Loucy (cell line): ENCODE measurements at regions not wholly inside any gene's neighbourhood (a gene's known extent, or its start where the extent isn't known, plus 50 kb on each side); places are given as distances from the start of the nearest gene placed in this dataset.

ENCODE experiments used
- EZH2phosphoT487 ChIP-seq: fragments of 200-600 bp; IDR thresholded peaks from 2 replicates; pipeline ENCODE4 v1.6.1; 2018; ENCODE audit warnings: antibody characterized with exemption, mild to moderate bottlenecking, moderate library complexity, borderline replicate concordance
- TF ChIP-seq, protein P1 (sequence below): fragments of 200-600 bp; sonication (generic); conservative IDR thresholded peaks from 2 replicates; pipeline ENCODE4 v1.5.1; 2014; ENCODE audit warnings: mild to moderate bottlenecking, antibody characterized with exemption, low read length

DNA sequence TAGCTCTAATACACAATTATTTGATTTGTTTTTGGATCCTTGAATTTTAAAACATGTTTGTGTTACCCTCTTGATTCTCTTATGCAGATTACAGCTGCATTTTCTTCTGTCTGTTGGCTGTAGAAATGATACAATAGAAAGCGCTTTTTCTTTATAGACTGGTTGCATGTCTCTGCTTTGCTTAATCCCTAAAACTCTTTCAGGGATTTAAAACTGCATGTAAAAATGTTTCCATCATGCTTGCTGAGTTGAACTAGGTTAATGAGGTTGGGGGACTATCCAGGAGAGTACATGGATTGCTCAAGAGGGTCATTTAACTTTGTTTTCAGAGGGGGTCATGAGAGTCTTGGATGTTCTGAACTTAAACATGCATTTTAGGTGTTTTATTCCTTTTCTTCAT lies 166.4 kb upstream of the IFNG-AS1 start:
- TF ChIP-seq, protein P1, sequence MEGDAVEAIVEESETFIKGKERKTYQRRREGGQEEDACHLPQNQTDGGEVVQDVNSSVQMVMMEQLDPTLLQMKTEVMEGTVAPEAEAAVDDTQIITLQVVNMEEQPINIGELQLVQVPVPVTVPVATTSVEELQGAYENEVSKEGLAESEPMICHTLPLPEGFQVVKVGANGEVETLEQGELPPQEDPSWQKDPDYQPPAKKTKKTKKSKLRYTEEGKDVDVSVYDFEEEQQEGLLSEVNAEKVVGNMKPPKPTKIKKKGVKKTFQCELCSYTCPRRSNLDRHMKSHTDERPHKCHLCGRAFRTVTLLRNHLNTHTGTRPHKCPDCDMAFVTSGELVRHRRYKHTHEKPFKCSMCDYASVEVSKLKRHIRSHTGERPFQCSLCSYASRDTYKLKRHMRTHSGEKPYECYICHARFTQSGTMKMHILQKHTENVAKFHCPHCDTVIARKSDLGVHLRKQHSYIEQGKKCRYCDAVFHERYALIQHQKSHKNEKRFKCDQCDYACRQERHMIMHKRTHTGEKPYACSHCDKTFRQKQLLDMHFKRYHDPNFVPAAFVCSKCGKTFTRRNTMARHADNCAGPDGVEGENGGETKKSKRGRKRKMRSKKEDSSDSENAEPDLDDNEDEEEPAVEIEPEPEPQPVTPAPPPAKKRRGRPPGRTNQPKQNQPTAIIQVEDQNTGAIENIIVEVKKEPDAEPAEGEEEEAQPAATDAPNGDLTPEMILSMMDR, result no peak
- TF ChIP-seq EZH2phosphoT487, result no peak
